HG03565 (cell line): ENCODE measurements at regions not wholly inside any gene's neighbourhood (a gene's known extent, or its start where the extent isn't known, plus 50 kb on each side); places are given as distances from the start of the nearest gene placed in this dataset.
"Not testable (repeated sequence)": the region's sequence is repeated elsewhere in the genome, so short reads cannot be mapped to it uniquely, and the experiment has no call there.

Source experiments
- ATAC-seq: cut with Tn5 transposase; IDR thresholded peaks from one replicate; pipeline ENCODE4 v1.9.1; 2021; ENCODE audit warnings: mild to moderate bottlenecking, moderate library complexity; ENCODE audit not compliant: unreplicated experiment

GRCh38 chr4:127214931-127215330 lies 417.8 kb upstream of the INTU start:
- no peak for ATAC-seq

- no peak for ATAC-seq
Measured at GRCh38 chr4:127217586-127218229, 415.0 kb upstream of the INTU start.

DNA sequence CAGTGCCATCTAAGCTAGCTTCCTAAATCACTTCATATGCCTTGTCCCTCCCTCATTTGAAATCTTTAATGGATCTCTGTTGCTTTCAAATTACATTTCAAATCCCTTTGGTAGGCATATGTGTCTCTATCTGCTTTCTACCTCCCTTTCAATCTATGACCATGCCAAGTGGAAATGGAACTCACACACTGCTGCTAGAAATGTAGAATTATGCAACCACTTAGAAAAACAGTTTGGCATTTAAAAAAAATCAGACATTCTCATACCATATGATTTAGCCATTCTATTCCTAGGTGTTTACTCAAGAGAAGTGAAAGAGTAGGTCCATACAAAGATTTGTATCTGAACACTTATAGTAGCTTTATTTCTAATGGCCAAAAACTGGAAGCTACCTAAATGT lies 413.5 kb upstream of the INTU start:
- ATAC-seq: no peak

DNA sequence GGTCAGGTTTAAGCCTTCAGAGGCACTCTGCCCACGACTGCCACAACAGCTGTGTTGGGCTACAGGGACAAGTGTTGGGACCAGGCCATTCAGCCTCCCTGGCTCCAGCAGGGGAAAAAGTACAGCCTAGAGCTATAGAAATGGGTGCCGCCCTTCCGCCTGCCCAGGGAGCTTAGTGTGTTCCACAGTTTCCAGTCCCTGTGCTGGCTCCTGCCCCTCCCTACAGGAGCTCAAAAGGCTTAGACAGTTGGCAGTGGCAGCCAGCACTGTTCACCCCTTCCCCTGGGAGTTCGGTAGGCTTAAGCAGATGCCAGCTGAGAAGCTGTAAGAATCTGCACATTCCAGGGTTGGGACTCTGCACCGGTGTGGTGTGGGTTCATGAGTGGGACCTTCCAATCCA lies 408.2 kb upstream of the INTU start:
- ATAC-seq: no peak

DNA sequence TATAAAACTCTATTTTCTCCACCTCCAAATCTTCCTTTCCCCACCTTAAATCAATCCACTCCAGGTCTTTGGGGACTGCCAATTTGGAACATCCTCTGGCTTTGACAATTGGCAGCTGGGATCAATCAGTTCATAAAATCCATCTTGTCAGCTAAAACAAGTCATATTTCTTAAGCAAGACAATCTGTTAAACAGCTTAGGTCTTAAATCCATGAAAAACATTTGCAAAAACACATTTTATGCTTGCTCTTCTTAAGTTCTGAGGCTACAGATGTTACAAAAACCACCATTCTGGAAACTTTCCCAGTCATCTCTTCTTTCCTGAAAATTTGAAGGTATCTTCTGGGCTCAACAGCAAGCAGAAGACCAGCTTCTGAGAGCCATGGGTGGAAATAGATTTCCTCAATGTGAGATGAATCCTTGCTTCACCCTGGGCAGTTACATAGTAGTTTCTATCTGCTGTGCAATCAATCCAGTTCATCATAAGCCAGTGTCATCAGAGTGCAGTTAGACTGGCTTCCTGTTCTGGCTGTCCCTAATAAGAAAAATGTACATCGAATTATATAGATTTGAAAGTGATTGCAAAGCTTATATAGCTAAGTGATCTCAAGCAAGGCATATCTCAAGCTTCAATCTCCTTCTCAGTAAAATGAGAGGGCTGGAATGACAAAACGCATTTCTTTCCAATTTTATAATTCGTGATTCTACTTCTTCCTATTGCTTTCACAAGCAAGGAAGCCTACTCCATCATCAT lies 402.7 kb upstream of the INTU start:
- ATAC-seq: no peak

- ATAC-seq: no peak
Measured at GRCh38 chr4:127236889-127237288, 395.9 kb upstream of the INTU start.

GRCh38 chr4:127237581-127237980 lies 395.2 kb upstream of the INTU start:
- no peak for ATAC-seq

DNA sequence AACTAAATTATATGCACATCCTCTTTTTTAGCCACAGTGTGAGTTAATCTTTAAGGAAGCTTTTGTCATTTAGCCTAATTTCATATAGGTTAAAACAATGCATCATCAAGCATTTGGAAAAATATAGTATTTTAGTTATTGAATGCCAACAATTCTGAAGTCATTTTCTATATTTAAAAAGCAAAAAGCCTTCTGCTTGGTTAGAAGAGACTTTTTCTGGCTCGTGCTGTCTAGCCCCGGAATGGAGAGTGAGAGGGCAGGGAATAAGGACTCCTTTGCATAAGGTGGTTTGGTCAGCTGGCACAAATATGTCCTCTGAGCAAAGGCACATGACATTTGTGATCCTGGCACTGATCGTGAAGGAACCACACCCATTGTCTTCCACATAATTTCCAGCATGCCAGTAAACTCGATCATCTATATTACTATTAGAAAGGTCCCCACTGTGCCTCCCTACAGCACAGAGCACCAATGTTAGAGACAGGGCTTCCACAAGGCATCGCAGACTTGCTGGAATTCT lies 393.7 kb upstream of the INTU start:
- ATAC-seq: no peak

DNA sequence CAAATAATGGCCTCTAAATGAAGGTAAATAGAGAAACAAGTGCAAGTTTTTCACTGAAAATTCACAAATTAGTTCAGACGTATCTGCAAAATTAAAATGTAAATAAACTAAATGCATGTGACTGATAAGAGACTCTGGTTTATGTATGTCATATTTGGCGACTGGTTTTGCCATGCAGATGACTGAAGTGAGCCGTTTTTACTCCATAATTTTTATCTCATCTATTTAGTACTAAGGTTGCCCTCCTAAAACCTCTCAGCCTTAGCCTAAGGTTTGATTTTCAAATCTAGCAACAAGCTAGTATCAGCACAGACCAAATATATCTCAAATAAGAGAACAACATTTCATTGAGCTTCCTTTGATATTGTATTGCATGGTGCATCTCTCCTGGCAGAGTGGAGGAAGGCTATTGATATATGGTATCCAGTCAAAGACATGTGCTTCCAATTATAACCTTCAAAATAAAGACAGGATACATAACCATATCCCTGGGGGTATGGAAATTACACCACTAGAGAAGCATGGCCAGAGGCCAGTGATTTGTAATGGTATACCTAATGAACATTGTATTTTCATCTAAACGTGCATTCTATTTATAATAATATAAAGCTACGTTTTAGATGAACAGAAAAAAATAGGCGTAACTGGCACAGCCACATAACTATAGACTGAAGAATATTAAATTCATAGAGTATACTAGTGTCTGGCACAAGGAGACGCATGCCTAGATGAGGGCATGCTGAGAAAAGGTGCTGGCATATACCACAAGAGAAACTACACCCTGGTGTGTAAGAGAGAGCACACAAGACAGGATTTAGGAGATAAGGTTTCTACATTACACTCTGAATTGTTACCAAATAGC lies 392.6 kb upstream of the INTU start:
- ATAC-seq: no peak

DNA sequence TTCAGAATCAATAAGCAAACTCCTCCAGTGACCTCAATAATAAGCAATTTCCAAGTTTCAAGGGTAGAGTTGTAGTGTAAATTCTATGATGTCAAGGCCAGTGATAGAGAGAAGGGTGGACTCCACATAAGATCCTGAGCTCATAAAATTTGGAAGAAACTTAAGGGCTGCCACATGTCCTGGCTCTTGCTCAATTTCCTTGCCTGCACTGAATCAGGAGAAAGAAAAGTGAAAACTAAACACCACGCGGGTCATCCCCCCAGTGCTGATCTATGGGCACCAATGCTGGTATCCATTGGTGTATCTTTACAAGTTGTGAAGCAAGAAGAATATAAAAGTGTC lies 392.0 kb upstream of the INTU start:
- ATAC-seq: no peak

GRCh38 chr4:127244515-127244914 lies 388.2 kb upstream of the INTU start:
- no peak for ATAC-seq

DNA sequence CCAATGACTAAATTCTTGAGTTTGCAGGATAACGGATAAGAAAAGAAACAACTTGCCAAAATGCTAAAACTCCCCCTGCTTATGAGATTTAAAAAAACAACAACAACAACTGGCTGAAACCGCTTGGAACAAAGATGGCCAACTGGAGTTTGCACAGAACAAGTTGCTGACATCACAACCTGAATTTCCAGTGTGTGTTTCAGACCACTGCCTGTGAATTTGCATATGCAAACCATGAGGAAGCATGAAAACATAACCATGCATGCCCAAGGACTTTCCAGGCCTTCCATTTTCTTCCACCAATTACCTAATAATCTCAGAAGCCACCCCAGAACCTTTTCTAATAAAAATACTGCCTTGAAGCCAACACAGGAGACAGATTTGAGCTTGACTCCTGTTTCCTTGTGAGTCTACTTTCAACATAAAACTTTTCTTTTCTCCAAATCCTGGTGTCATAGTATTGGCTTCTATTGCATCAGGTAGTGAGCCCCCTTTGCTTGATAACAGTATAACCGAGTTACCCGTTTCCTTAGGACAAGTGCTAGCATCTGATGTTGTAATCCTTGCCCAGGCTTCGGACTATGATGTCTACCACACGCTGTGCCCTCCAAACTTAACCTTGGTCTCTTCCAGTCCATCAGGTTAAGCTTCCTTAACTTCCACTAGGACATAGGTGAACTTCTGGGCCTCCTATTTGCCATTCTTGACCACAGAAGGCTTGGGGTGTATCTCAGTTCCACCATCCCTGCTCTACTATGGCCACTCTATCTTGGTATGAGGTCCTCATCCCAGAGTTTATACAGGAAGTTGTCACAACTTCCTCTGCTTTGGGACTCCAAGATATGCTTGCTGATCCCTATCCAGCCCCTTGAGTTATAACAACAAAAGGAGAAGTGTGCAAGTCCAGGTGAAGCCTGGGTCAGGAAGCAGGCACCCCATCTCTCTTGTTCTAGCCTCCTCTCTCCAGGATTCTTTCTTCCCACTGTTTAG lies 385.5 kb upstream of the INTU start:
- no peak for ATAC-seq

DNA sequence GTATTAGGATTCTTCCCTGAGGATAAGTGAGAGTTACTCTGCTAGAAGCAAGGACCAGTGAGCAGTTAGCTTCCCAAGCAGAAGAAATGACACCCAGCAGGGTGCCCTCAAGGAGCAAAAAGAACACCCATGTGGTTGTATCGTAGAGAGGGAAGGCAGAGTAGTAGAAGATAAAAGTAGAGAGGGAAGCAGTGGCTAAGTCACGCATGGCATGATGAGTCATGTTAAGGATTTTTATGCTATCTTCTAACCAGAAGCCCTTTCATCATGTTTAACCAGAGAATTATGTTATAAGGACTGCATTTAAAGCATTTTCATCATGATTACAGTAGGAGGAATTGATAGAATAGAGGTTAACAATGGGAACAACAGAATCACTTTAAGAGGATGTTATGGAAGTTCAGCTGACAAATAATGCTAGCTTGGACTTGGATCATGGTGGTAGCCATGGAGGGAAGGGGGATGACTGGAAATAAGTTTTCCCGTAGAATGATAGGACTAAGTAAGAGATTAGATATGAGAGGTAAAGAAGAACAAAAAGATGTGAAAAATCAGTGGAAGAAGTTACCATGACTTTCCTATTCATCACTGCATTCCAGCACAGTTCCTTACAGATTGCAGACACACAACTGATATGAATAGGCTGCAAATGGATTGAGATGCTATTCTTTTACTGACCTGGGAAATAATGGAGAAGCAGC lies 383.5 kb upstream of the INTU start:
- no peak for ATAC-seq

GRCh38 chr4:127249767-127250108 lies 383.0 kb upstream of the INTU start:
- ATAC-seq: no peak

- ATAC-seq: peak; percentile 57
Measured at GRCh38 chr4:127250577-127250976, 382.2 kb upstream of the INTU start.

- ATAC-seq: peak; percentile 77
Measured at GRCh38 chr4:127251423-127251822, 381.3 kb upstream of the INTU start.

GRCh38 chr4:127256500-127256899 lies 376.3 kb upstream of the INTU start:
- no peak for ATAC-seq

DNA sequence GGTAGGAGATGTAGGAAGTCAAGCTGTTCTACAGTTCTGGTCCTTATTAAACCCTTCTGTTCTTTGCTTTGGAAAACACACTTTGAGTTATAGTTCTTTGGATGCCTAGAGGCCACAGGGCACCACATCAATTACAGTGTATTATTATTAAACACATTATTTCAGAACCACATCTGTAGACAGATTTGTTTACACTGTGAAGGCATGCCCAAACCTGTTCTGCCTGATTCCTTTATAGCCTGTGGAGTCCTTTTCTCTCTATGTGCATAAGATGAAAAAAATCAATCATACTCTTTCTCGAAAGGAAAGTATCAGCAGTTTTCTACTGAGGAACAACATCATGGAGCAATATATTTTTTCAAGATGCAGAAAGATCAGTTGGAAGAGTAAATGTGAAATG lies 371.3 kb upstream of the INTU start:
- ATAC-seq: no peak

GRCh38 chr4:127268367-127268766 lies 364.4 kb upstream of the INTU start:
- ATAC-seq: no peak

DNA sequence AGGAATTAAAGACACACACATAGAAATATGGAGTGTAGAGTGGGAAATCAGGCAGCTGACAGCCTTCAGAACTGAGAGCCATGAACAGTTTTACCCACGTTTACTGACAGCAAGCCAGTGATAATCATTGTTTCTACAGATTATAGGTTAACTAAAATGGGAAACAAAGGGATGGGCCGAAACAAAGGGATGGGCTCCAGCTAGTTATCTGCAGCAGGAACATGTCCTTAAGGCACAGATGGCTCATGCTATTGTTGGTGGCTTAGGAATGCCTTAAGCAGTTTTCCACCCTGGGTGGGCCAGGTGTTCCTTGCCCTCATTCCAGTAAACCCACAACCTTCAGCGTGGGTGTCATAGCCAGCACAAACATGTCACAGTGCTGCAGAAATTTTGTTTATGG lies 355.7 kb upstream of the INTU start:
- not testable (repeated sequence) for ATAC-seq
